ENCODE measurements at regions not wholly inside any gene's neighbourhood (a gene's known extent, or its start where the extent isn't known, plus 50 kb on each side); places are given as distances from the start of the nearest gene placed in this dataset.

DNA sequence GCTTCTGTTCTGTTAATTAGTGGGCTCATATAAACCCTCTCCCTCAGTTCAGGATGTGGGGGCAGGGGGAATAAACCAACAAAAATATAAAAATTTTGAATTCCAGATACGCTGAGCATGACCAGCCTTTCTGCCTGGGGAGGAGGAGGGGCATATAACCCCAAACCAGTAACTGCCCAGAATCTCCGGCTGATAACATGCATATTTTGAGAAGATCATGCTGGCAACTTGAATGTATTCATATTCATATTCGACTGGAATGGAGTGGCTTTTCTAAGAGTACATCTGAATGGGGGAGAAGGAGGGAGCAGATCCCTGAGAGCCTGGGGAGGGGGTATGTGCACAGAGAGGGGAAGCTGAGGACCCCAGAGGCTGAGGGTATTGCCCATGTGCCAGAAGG lies 54.5 kb upstream of the LCTL start:
- Histone ChIP-seq H3K27ac (ENCODE audit: low read depth, low read length) (no peak overlapping the region), H3F3A (ENCODE audit: insufficient read depth) (no peaks in the 10 kb centered on the region), H3K79me2 (ENCODE audit: insufficient read depth, low read length) (no peaks in the 10 kb centered on the region), H2AFZ (ENCODE audit: low read depth, low read length, severe bottlenecking) (no peak overlapping the region), H3K36me3 (ENCODE audit: low read length) (no peaks in the 10 kb centered on the region), H3K27me3 (ENCODE audit: low read length) (no peaks in the 10 kb centered on the region), H3K9me3 (ENCODE audit: insufficient read depth, low read length) (no peaks in the 10 kb centered on the region), H3K9me2 (replicated peaks; ENCODE audit: insufficient read depth, low read length) (no peaks in the 10 kb centered on the region), H3K4me2 (ENCODE audit: low read depth, low read length, poor library complexity, severe bottlenecking) (no peak overlapping the region), H3K9ac (ENCODE audit: low read length) (no peak overlapping the region), H3K4me3 (ENCODE audit: insufficient read depth, low read length, poor library complexity, severe bottlenecking) (no peak overlapping the region), H4K20me1 (ENCODE audit: low read depth, low read length) (no peaks in the 10 kb centered on the region)
- TF ChIP-seq CTCF (IDR thresholded peaks at IDR 0.05; ENCODE audit: insufficient read depth, low read length, poor library complexity, severe bottlenecking), result no peak
- TF ChIP-seq EZH2phosphoT487 (conservative IDR thresholded peaks at IDR 0.05; ENCODE audit: low read length), result no peak

- no peak overlapping the region for H3K4me3 ChIP-seq (ENCODE audit: insufficient read depth, low read length, poor library complexity, severe bottlenecking)
- no peaks in the 10 kb centered on the region for H3K27me3 ChIP-seq (ENCODE audit: low read length)
- no peak overlapping the region for H3K4me2 ChIP-seq (ENCODE audit: low read depth, low read length, poor library complexity, severe bottlenecking)
- H3K36me3 ChIP-seq (ENCODE audit: low read length), result no peaks in the 10 kb centered on the region
- no peaks in the 10 kb centered on the region for H3F3A ChIP-seq (ENCODE audit: insufficient read depth)
- TF ChIP-seq EZH2phosphoT487 (conservative IDR thresholded peaks at IDR 0.05; ENCODE audit: low read length) (no peak), CTCF (IDR thresholded peaks at IDR 0.05; ENCODE audit: insufficient read depth, low read length, poor library complexity, severe bottlenecking) (no peak)
- no peaks in the 10 kb centered on the region for H3K9me2 ChIP-seq (replicated peaks; ENCODE audit: insufficient read depth, low read length)
- no peaks in the 10 kb centered on the region for H3K9me3 ChIP-seq (ENCODE audit: insufficient read depth, low read length)
- no peaks in the 10 kb centered on the region for H3K79me2 ChIP-seq (ENCODE audit: insufficient read depth, low read length)
- no peaks in the 10 kb centered on the region for H4K20me1 ChIP-seq (ENCODE audit: low read depth, low read length)
- H3K27ac ChIP-seq (ENCODE audit: low read depth, low read length), result no peak overlapping the region
- H3K9ac ChIP-seq (ENCODE audit: low read length), result no peak overlapping the region
- H2AFZ ChIP-seq (ENCODE audit: low read depth, low read length, severe bottlenecking), result no peak overlapping the region
Observed at GRCh38 chr15:66620744-66621344, 55.0 kb upstream of the LCTL start.

- H3K4me2 ChIP-seq (ENCODE audit: low read depth, low read length, poor library complexity, severe bottlenecking), result no peak overlapping the region
- no peak overlapping the region for H3K27ac ChIP-seq (ENCODE audit: low read depth, low read length)
- H3K9ac ChIP-seq (ENCODE audit: low read length), result no peak overlapping the region
- no peak overlapping the region for H2AFZ ChIP-seq (ENCODE audit: low read depth, low read length, severe bottlenecking)
- no peaks in the 10 kb centered on the region for H3F3A ChIP-seq (ENCODE audit: insufficient read depth)
- no peaks in the 10 kb centered on the region for H3K79me2 ChIP-seq (ENCODE audit: insufficient read depth, low read length)
- no peaks in the 10 kb centered on the region for H4K20me1 ChIP-seq (ENCODE audit: low read depth, low read length)
- H3K36me3 ChIP-seq (ENCODE audit: low read length), result no peaks in the 10 kb centered on the region
- no peak for TF ChIP-seq EZH2phosphoT487 (conservative IDR thresholded peaks at IDR 0.05; ENCODE audit: low read length)
- no peaks in the 10 kb centered on the region for H3K9me2 ChIP-seq (replicated peaks; ENCODE audit: insufficient read depth, low read length)
- H3K9me3 ChIP-seq (ENCODE audit: insufficient read depth, low read length), result no peaks in the 10 kb centered on the region
- no peaks in the 10 kb centered on the region for H3K27me3 ChIP-seq (ENCODE audit: low read length)
- H3K4me3 ChIP-seq (ENCODE audit: insufficient read depth, low read length, poor library complexity, severe bottlenecking), result no peak overlapping the region
Observed at GRCh38 chr15:66621491-66622467, 56.0 kb upstream of the LCTL start.

DNA sequence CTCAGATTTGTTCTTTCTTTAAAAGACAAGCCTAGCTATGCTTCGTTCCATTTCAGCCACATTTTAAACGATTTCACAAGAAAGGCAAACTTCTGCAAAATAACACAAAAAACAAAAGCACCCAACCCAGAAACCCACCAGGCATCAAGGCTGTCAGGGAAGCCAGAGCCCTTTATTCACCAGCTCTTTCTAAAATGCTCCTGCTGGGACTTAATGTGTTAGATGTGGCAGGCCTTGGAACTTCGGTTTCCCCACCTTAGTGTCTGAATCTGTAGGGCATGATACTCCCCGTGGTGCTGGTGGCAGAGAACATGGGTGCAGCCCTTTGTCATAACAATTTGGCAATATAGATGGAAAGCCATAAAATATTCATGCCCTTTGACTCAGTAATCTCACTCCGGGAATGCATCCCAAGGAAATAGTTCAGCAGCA lies 56.8 kb upstream of the LCTL start:
- H3K9ac ChIP-seq (ENCODE audit: low read length), result no peak overlapping the region
- TF ChIP-seq CTCF (IDR thresholded peaks at IDR 0.05; ENCODE audit: insufficient read depth, low read length, poor library complexity, severe bottlenecking) (no peak), EZH2phosphoT487 (conservative IDR thresholded peaks at IDR 0.05; ENCODE audit: low read length) (no peak)
- no peak overlapping the region for H3K27ac ChIP-seq (ENCODE audit: low read depth, low read length)
- H3K79me2 ChIP-seq (ENCODE audit: insufficient read depth, low read length), result no peaks in the 10 kb centered on the region
- no peaks in the 10 kb centered on the region for H4K20me1 ChIP-seq (ENCODE audit: low read depth, low read length)
- H3K4me3 ChIP-seq (ENCODE audit: insufficient read depth, low read length, poor library complexity, severe bottlenecking), result no peak overlapping the region
- no peak overlapping the region for H2AFZ ChIP-seq (ENCODE audit: low read depth, low read length, severe bottlenecking)
- no peaks in the 10 kb centered on the region for H3K27me3 ChIP-seq (ENCODE audit: low read length)
- H3K9me2 ChIP-seq (replicated peaks; ENCODE audit: insufficient read depth, low read length), result no peaks in the 10 kb centered on the region
- H3K9me3 ChIP-seq (ENCODE audit: insufficient read depth, low read length), result no peaks in the 10 kb centered on the region
- H3K4me2 ChIP-seq (ENCODE audit: low read depth, low read length, poor library complexity, severe bottlenecking), result no peak overlapping the region
- no peaks in the 10 kb centered on the region for H3K36me3 ChIP-seq (ENCODE audit: low read length)
- H3F3A ChIP-seq (ENCODE audit: insufficient read depth), result no peaks in the 10 kb centered on the region
